GM04504 (cell line): ENCODE measurements at regions not wholly inside any gene's neighbourhood (a gene's known extent, or its start where the extent isn't known, plus 50 kb on each side); places are given as distances from the start of the nearest gene placed in this dataset.
A peak's percentile ranks its signal among the peaks of the same experiment; 100 is the strongest.
"Not testable (repeated sequence)": the region's sequence is repeated elsewhere in the genome, so short reads cannot be mapped to it uniquely, and the experiment has no call there.

Experiments
- DNase-seq: peaks from one replicate; pipeline ENCODE4 v3.0.0-alpha.2; 2012; ENCODE audit warnings: low read depth

- DNase-seq: no peak
Measured at GRCh38 chr11:24163841-24164240, 333.0 kb upstream of the LUZP2 start.

DNA sequence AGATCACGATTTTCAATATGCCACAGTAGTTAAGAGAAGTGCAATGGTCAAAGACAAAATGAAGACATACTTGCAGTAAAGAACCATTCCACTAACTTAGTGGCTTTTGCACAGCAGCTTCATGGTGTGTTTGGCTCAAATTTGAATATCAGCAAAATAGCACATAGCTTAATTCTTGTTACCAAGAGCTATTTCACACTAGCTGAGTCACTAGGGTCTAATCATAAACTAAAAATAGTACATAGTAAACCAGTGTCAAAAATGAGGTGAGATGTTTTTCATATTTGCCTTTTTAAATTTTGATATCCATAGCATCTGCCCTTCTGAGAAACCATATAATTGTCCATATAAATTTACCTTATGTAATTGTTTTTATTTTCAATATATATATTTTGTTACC lies 325.0 kb upstream of the LUZP2 start:
- no peak for DNase-seq

GRCh38 chr11:24181395-24182047 lies 315.3 kb upstream of the LUZP2 start:
- DNase-seq: no peak

- not testable (repeated sequence) for DNase-seq
Measured at GRCh38 chr11:24185535-24185934, 311.3 kb upstream of the LUZP2 start.

DNA sequence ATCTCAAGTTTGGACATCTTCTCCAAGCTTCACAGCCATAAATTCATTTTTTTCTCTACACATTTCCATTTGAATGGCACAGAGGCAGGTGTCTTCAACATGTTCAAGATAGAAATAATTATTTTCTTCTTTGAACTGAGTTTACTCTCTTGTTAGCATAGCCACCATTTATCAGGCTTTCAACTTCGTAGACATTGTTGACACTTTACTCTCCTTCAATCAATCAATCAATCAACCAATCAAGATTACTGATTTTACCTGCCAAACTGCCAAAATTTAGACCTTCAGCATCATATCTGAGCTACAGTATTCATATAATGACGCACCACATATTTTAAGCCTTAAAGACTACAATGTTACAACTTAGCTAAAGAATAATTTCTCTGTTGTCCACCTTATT lies 300.1 kb upstream of the LUZP2 start:
- no peak for DNase-seq

DNA sequence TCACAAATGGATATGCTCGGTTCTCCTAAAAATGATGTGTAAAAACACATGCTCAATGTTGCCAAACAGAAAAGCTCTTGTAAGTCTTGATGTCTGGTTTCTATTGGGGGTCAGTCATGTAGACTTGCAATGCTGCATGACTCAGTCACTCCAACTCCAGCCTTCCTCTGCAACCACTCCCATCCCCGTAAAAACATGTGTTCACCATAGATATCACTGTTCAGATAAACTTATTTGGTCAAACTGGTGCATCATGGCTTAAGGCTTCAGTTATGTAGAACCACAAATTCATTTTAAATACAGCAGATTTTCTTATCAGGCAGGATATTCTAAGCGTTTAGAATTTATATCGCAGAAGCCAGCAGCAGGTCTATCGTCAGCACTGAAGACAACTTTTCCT lies 298.4 kb upstream of the LUZP2 start:
- peak; percentile 0 for DNase-seq

DNA sequence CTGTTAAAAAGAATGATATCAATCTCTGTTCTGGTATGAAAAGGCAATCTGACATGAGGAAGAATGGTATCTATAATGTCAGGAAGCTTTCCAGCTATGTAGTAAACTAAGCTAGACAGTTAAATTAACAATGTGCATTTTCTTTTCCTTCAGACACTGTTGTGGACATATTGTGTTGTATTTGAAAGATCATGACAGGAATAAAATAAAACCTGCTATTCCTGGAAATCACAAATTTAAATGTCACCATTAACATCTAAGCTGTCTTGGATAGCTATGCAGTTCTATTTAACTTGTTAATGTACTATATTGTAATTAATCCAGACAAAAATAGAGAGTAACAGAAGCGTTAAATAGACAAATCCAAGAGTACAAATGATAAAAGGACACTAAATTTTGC lies 297.4 kb upstream of the LUZP2 start:
- DNase-seq: no peak

DNA sequence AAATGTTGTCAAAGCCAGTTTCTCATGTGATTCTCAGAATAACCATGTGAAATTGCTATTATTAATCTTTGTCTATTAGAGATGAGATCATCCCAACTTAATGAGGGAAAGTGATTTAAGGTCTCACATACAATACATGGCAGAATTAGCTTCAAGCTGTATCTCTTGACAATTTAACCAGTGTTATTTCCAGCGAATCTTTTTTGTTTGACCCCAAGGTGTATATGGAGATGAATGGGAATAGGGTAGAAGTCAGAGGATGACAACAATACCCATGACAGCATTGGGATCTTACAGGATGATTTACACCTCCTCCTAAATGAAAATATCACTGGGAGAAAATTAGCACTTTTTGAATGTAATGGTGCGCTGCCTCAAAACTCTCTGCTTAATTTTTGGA lies 290.8 kb upstream of the LUZP2 start:
- no peak for DNase-seq

DNA sequence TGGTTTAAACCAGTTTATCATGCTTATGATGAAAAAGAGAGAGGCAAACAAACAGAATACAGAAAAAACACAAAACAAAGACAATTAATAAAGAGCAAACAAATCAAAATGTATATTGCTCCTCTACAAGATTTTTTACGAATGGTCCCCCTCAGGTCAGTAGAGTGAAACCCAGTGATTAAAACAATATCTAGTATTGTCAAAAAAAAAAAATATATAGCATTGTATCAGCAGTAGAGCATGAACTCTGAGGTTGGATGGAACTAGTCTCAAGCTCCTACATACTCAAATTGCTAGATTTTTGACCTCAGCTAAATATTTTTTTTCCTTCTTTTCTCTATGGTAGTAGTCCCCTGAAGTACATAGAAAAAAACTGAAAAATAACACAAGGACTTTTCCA lies 290.3 kb upstream of the LUZP2 start:
- no peak for DNase-seq

- no peak for DNase-seq
Measured at GRCh38 chr11:24216488-24216887, 280.4 kb upstream of the LUZP2 start.

DNA sequence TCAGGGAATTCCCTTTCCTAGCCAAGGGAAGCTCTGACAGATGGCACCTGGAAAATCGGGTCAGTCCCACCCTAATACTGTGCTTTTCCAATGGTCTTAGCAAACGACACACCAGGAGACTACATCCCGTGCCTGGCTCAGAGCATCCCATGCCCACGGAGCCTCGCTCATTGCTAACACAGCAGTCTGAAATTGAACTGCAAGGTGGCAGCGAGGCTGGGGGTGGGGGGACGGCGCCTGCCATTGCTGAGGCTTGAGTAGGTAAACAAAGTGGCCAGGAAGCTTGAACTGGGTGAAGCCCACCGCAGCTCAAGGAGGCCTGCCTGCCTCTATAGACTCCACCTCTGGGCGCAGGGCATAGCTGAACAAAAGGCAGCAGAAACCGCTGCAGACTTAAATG lies 279.5 kb upstream of the LUZP2 start:
- not testable (repeated sequence) for DNase-seq

DNA sequence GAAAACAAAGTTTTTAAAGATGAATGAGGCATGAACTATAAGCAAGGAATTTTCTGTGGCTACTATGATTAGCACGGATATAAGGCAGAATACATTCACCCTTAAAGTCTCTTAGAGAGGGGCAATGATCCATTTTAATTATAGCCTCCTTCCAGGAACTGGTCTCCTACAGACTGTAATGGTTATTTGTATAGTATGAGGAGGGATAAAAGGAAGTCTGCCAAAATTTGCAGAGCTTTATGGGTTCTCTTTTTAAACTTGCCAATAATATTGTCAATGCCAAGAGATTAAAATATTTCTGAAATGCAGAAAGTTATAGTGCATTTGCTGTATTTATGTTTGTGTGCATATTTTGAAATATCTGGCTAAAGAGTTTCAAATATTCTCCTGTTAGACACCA lies 271.4 kb upstream of the LUZP2 start:
- DNase-seq: no peak

GRCh38 chr11:24226606-24227005 lies 270.2 kb upstream of the LUZP2 start:
- no peak for DNase-seq

GRCh38 chr11:24233041-24233440 lies 263.8 kb upstream of the LUZP2 start:
- DNase-seq: no peak

DNA sequence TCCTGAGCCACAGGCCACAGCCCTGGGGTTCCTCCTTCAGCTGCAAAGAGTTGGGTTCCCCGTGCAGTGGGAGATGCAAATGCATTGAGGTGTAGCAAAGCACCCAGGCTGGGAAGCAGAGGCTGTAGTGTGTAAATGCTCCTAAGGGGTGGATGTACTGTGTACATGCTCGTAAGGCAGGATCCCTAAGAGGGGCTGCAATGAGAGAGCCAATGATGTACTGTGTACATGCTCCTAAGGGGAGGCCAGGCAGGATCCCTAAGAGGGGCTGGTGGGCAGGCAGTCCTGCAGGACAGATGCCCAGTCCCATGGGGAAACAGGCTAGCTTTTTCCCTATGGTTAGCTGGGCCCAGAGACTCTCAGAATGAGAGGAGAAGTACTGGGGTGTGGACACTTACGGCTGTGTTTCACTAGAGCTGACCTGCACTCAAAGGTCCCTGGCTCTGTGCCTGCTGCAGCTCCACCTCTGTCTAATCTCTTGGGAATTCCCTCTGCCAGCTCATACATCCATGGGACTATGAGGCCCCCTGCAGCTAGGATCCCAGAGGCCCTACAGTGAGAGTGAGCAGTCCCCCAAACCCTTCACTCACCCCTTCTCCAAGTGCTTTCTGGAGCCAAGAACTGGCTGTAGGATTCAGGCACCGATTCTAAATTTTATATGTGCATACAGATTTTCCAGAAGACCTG lies 261.9 kb upstream of the LUZP2 start:
- DNase-seq: peak; percentile 10

DNA sequence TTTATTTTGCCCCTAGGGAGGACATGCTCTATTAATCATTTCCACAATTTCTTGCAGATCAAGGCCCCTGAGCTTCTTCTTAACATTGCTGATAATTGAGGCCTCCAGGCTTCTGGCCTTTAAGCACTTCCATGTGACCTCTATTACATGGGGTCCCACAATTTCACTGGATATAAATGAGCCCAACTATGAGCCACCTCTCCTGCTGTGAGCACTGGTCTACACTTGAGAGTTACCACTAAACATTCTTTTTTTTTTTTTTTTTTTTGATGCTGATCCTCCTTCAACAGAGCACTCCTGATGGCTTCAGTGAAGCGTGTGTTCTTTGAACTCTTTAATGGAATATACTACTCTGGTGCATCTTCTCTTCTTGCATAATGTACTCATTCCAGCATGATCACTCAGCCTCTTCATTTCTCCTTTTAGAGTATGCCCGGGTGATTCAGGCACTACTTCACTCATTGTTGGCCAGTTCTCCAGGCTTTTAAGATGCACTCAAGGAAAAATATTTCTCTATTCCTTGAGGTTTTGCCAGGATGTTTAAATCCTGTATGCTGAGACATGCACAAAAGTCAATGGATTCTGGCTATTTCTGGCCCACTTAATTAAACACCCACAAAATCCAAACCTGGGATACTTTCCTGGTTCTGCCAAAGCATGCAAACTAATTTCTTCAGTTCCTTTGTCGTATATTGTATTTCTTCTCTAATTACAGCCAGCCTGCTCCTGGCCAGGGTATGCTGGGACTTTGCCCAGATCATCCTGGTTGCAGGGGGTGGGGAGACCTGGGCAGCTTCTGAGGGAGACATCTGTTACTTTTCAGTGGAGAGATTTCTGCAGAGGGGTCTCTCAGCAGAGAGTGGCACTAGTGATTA lies 257.8 kb upstream of the LUZP2 start:
- DNase-seq: peak; percentile 83

DNA sequence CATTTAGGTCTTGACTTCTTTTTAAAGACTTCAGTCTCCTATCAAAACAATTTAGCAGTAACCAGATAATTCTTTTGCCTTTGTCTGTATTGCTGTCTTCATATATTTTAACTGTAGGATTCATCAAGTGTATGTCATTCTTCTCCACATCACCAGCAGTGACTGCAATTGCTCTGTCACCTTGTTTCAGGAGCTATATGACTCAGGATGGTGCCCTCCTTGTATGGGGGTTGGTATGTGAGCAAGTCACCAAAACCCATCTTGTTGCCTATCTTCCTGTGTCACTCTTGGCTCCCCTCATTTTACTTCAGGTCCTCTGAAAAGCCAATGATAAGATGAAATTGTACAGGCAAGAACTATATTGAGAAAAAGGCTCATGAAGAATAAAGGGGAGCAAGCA lies 256.9 kb upstream of the LUZP2 start:
- DNase-seq: no peak

DNA sequence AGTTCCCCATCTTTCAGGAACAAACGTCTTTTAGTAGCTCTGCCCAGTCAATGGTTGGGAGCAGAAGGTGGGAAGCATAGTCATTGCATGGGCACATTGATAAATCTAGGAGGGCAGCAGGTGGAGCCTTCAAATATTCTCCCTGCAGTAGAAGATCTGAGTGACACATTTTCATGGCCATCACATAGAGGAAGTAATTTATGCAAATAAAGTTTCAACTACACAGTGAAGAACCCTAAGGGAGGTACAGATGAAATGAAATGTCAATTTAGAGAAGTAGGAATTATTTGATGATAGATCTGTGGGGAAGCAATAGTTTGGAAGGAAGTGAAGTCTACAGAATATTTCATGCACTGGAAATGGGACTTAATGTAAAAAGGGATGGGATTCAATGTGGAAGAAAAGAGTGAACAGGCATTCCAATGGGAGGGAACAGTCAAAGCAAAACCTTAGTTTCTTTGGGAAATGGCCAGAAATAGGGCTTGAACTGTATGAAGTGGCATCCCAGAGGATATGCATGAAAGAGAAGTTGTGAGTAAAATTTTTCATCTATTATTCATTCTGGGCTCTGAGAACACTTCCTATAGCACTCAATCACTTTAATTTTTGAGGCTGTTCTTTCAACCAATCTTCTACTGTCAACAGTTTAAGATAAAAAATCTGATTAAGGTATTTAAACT lies 256.2 kb upstream of the LUZP2 start:
- DNase-seq: no peak

DNA sequence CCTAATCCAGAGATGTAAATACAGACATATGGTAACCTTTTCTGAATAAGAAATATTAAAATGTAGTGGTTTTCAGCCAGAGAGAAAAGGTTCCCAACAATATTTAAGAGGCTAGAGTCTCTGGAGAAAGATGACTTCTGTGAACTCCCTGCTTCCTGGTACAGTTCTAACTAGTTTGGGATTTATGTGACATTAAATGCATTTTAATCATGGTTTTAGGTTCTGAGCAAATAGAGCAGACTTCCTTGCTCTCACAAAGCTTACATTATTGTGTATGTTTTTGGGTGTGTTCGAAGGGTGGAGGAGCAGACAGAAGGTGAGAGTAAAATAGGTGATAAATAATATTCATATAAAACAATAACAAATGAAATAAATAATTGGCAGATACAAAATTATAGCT lies 250.1 kb upstream of the LUZP2 start:
- DNase-seq: no peak

DNA sequence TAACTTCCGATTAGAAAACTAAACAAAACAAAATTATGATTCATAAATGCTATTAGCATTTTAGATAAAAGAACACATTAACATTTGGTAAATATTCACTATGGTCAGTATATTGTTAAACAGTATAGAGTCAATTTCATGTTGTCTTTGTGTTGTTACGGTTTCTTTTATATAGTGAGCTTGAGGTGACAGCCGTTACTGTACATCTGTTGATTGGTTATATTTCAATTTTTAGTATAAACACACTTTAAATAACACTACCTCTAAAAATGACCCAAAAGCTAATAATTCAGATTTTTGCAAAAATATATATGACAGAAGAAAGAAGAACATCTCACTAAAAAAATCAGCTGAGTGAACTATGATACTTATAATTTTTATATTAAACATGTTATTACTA lies 249.0 kb upstream of the LUZP2 start:
- DNase-seq: no peak

DNA sequence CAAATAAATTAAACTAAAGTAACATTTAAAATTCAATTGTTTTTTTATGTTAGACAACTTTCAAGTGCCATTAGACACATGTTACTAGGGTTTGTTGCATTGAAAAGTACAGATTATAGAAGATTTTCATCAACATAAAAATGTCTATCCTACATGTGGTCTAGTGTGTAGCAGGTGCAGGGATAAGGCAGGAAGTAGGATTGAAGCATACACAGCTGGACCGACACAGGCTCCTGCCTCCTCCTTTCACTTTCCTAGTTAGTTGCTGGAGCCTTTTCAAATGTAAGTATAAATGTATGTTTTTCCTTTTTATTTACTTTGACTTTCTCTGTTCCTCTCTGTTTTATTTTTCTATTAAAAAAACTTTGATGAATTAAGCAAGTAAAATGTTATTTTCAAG lies 246.9 kb upstream of the LUZP2 start:
- no peak for DNase-seq

GRCh38 chr11:24253237-24253760 lies 243.6 kb upstream of the LUZP2 start:
- no peak for DNase-seq
